H9 (cell line): ENCODE measurements at regions not wholly inside any gene's neighbourhood (a gene's known extent, or its start where the extent isn't known, plus 50 kb on each side); places are given as distances from the start of the nearest gene placed in this dataset.

Source experiments
- DNase-seq: peaks from one replicate; pipeline ENCODE4 v3.0.0-alpha.2; 2017
- H2AFZ ChIP-seq: one replicate; pipeline ENCODE4 v1.6.1; 2013; ENCODE audit warnings: mild to moderate bottlenecking, low read length, control low read depth, moderate library complexity
- H2AK5ac ChIP-seq: 2 replicates; pipeline ENCODE4 v1.6.1; 2013; ENCODE audit warnings: low read length, control low read depth, mixed read lengths; ENCODE audit not compliant: insufficient read length
- H2BK120ac ChIP-seq: one replicate; pipeline ENCODE4 v1.6.1; 2013; ENCODE audit warnings: low read depth, mild to moderate bottlenecking, low read length, control low read depth, inconsistent platforms; ENCODE audit not compliant: poor library complexity, severe bottlenecking
- H2BK12ac ChIP-seq: 2 replicates; pipeline ENCODE4 v1.6.1; 2013; ENCODE audit warnings: low read length, control low read depth, mixed read lengths, low read depth; ENCODE audit not compliant: insufficient read length
- H2BK15ac ChIP-seq: 2 replicates; pipeline ENCODE4 v1.6.1; 2013; ENCODE audit warnings: low read depth, low read length, control low read depth
- H2BK20ac ChIP-seq: one replicate; pipeline ENCODE4 v1.6.1; 2013; ENCODE audit warnings: low read depth, mild to moderate bottlenecking, low read length, control low read depth, inconsistent platforms; ENCODE audit not compliant: poor library complexity, severe bottlenecking
- H2BK5ac ChIP-seq: 2 replicates; pipeline ENCODE4 v1.6.1; 2013; ENCODE audit warnings: low read length, control low read depth, mixed read lengths; ENCODE audit not compliant: insufficient read length
- H3K14ac ChIP-seq: 2 replicates; pipeline ENCODE4 v1.6.1; 2013; ENCODE audit warnings: low read length, control low read depth; ENCODE audit not compliant: insufficient read depth
- H3K18ac ChIP-seq: 2 replicates; pipeline ENCODE4 v1.6.1; 2013; ENCODE audit warnings: low read depth, mild to moderate bottlenecking, mixed read lengths, low read length, control low read depth; ENCODE audit not compliant: insufficient read length
- H3K23ac ChIP-seq: 2 replicates; pipeline ENCODE4 v1.6.1; 2013; ENCODE audit warnings: low read length, control low read depth, mixed read lengths, low read depth; ENCODE audit not compliant: insufficient read length
- H3K23me2 ChIP-seq: 2 replicates; pipeline ENCODE4 v1.6.1; 2013; ENCODE audit warnings: low read depth, mild to moderate bottlenecking, mixed read lengths, low read length, control low read depth; ENCODE audit not compliant: insufficient read length, poor library complexity, severe bottlenecking
- H3K27ac ChIP-seq: 2 replicates; pipeline ENCODE4 v1.5.1; 2013; ENCODE audit warnings: low read length, control low read depth, mixed read lengths, low read depth; ENCODE audit not compliant: insufficient read length
- H3K27me3 ChIP-seq: 2 replicates; pipeline ENCODE4 v1.6.1; 2013; ENCODE audit warnings: low read length, control low read depth, inconsistent platforms; ENCODE audit not compliant: insufficient read depth
- H3K4ac ChIP-seq: 2 replicates; pipeline ENCODE4 v1.6.1; 2013; ENCODE audit warnings: low read depth, mild to moderate bottlenecking, control low read depth, inconsistent platforms, low read length, moderate library complexity
- H3K4me1 ChIP-seq: 2 replicates; pipeline ENCODE4 v1.6.1; 2013; ENCODE audit warnings: low read length, control low read depth, inconsistent platforms; ENCODE audit not compliant: insufficient read depth
- H3K4me2 ChIP-seq: 2 replicates; pipeline ENCODE4 v1.6.1; 2013; ENCODE audit warnings: low read length, control low read depth, mixed read lengths; ENCODE audit not compliant: insufficient read length, insufficient read depth
- H3K56ac ChIP-seq: 2 replicates; pipeline ENCODE4 v1.6.1; 2013; ENCODE audit warnings: low read depth, mild to moderate bottlenecking, mixed read lengths, low read length, control low read depth; ENCODE audit not compliant: insufficient read length
- H3K79me1 ChIP-seq: 2 replicates; pipeline ENCODE4 v1.6.1; 2013; ENCODE audit warnings: low read depth, mild to moderate bottlenecking, moderate library complexity, low read length, control low read depth, inconsistent platforms; ENCODE audit not compliant: insufficient read depth, poor library complexity, severe bottlenecking
- H3K79me2 ChIP-seq: 2 replicates; pipeline ENCODE4 v1.6.1; 2013; ENCODE audit warnings: low read length, control low read depth, inconsistent platforms; ENCODE audit not compliant: insufficient read depth
- H3K9ac ChIP-seq: 2 replicates; pipeline ENCODE4 v1.6.1; 2013; ENCODE audit warnings: low read length, control low read depth, mixed read lengths; ENCODE audit not compliant: insufficient read length; ENCODE audit errors: extremely low read depth
- H3K9me3 ChIP-seq: one replicate; pipeline ENCODE4 v1.6.1; 2013; ENCODE audit warnings: low read depth, low read length, inconsistent platforms; ENCODE audit not compliant: control insufficient read depth
- H3T11ph ChIP-seq: one replicate; pipeline ENCODE4 v1.6.1; 2013; ENCODE audit warnings: mild to moderate bottlenecking, low read length, control low read depth, inconsistent platforms
- H4K20me1 ChIP-seq: one replicate; pipeline ENCODE4 v1.6.1; 2013; ENCODE audit not compliant: control insufficient read depth, insufficient read length, insufficient read depth
- H4K5ac ChIP-seq: 2 replicates; pipeline ENCODE4 v1.6.1; 2013; ENCODE audit warnings: low read depth, mild to moderate bottlenecking, mixed read lengths, low read length, control low read depth; ENCODE audit not compliant: insufficient read length
- H4K8ac ChIP-seq: replicated peaks from 2 replicates; pipeline ENCODE4 v1.6.1; 2013; ENCODE audit warnings: low read length, control low read depth, mixed read lengths, low read depth; ENCODE audit not compliant: insufficient read length
- H4K91ac ChIP-seq: 2 replicates; pipeline ENCODE4 v1.6.1; 2013; ENCODE audit warnings: low read depth, mild to moderate bottlenecking, moderate library complexity, mixed read lengths, low read length, control low read depth; ENCODE audit not compliant: insufficient read length
- H3K27ac Mint-ChIP-seq, 3 experiments: 2 replicates in 2 of 3; 3 replicates in 1 of 3; pipeline ENCODE4 v1.8.0; 2020 to 2021; ENCODE audit warnings: mixed read lengths in 3 of 3, mild to moderate bottlenecking in 1 of 3, moderate library complexity in 1 of 3
- H3K27me3 Mint-ChIP-seq: 2 replicates; pipeline ENCODE4 v1.8.0; 2021; ENCODE audit warnings: low read depth, mild to moderate bottlenecking, moderate library complexity, mixed read lengths
- H3K36me3 Mint-ChIP-seq, 3 experiments: 2 replicates in 2 of 3; 3 replicates in 1 of 3; pipeline ENCODE4 v1.8.0; 2020 to 2021; ENCODE audit warnings: low read depth in 3 of 3, mixed read lengths in 3 of 3; ENCODE audit not compliant: insufficient read depth in 1 of 3
- H3K4me1 Mint-ChIP-seq, 2 experiments: 2 replicates each; pipeline ENCODE4 v1.8.0; 2020; ENCODE audit warnings: mixed read lengths in 2 of 2
- H3K4me3 Mint-ChIP-seq, 2 experiments: 2 replicates in 1 of 2; 3 replicates in 1 of 2; pipeline ENCODE4 v1.8.0; 2020 to 2021; ENCODE audit warnings: mild to moderate bottlenecking in 2 of 2, mixed read lengths in 2 of 2, moderate library complexity in 1 of 2
- H3K9me3 Mint-ChIP-seq, 2 experiments: 2 replicates in 1 of 2; 3 replicates in 1 of 2; pipeline ENCODE4 v1.8.0; 2020; ENCODE audit warnings: mild to moderate bottlenecking in 2 of 2, mixed read lengths in 2 of 2, moderate library complexity in 1 of 2
- CTCF ChIP-seq: fragments of 200-600 bp; sonication (generic); conservative IDR thresholded peaks from 3 replicates; pipeline ENCODE4 v1.8.0; 2021; ENCODE audit warnings: antibody characterized with exemption, mild to moderate bottlenecking
- WGBS: extraction: QIAGEN DNeasy Blood & Tissue Kit; methylation state at CpG from one replicate; pipeline ENCODE4 v1.1.7; 2013; ENCODE audit warnings: missing lambda C conversion rate, low lambda C conversion rate, mixed read lengths; ENCODE audit not compliant: insufficient read length; ENCODE audit errors: extremely low coverage; 5-methylcytosine and 5-hydroxymethylcytosine counted together

DNA sequence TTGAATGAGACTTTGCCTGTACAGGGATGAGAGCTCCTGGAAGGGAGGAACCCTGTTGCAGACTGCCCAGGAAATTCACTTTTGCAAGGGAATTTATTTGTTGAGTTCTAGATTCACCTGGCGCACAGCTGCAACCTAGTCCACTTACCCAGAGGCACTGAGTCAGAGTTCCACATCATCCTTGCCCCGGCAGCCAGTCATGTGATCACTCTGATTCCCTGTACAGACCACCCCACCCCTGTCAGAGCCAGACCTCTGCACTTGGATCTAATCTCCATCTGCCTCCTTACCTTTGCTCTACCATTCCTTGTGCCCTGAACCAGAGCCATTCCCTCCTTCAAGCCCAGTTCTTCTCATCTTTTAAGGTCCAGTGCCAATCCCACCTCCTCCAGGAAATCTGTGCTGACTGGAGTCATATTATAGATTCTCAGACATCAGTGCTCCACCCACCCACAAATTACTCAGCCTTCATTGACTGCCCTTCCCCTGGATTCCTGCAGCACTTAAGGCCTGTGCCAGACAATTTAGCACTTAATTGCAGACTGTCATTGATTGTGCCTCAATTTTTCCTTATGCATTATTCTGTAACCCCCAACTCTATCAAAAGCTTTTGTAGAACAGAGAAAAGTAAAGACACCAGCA, 84.1 kb upstream of the MAGEA4 start:
- Histone ChIP-seq H2BK20ac (no peak overlapping the region), H2BK12ac (no peak overlapping the region), H3K9me3 (peaks cover 45% of the 10 kb centered on the region), H3K23me2 (no peaks in the 10 kb centered on the region), H3K56ac (no peak overlapping the region), H2BK120ac (no peak overlapping the region), H3K4me2 (no peak overlapping the region), H3K18ac (no peak overlapping the region), H3K79me2 (no peaks in the 10 kb centered on the region), H2AK5ac (no peak overlapping the region), H3K27me3 (no peaks in the 10 kb centered on the region), H4K91ac (no peak overlapping the region), H3K27ac (no peak overlapping the region), H3K79me1 (no peaks in the 10 kb centered on the region), H4K8ac (no peak overlapping the region), H3K4me1 (no peaks in the 10 kb centered on the region), H2BK5ac (no peak overlapping the region), H2AFZ (no peak overlapping the region), H4K5ac (no peak overlapping the region), H3K9ac (no peak overlapping the region), H3K14ac (no peak overlapping the region), H3K23ac (no peak overlapping the region), H4K20me1 (no peaks in the 10 kb centered on the region), H2BK15ac (no peak overlapping the region), H3K4ac (no peak overlapping the region), H3T11ph (no peak overlapping the region)
- Mint-ChIP-seq H3K27ac (no peak overlapping the region), H3K4me1 (peaks cover 16 to 18% of the 10 kb centered on the region in 2 experiments), H3K4me3 (no peak overlapping the region), H3K36me3 (peaks cover 0 to 2% (median 0%) of the 10 kb centered on the region in 3 experiments; a peak in 3 of 7 replicates), H3K9me3 (peaks cover 56% of the 10 kb centered on the region in 2 experiments), H3K27me3 (0 out of 2 replicates have a peak, but pooled peaks cover 2% of the 10 kb centered on the region)
- no peak for TF ChIP-seq CTCF
- WGBS = no CpG with 5 or more reads among the region's 2 CpGs
- DNase-seq = no peak
